Endothelial cell (in vitro differentiated cells): ENCODE measurements at regions not wholly inside any gene's neighbourhood (a gene's known extent, or its start where the extent isn't known, plus 50 kb on each side); places are given as distances from the start of the nearest gene placed in this dataset.

ENCODE experiments used
- DNase-seq: peaks from one replicate; pipeline ENCODE4 v3.0.0; 2021; ENCODE audit warnings: low spot score
- H3K27ac Mint-ChIP-seq: one replicate; pipeline ENCODE4 v1.8.0; 2021; ENCODE audit warnings: mixed read lengths, inconsistent platforms; ENCODE audit not compliant: unreplicated experiment
- H3K27me3 Mint-ChIP-seq: one replicate; pipeline ENCODE4 v1.8.0; 2021; ENCODE audit warnings: mild to moderate bottlenecking, moderate library complexity, mixed read lengths, inconsistent platforms; ENCODE audit not compliant: unreplicated experiment
- H3K36me3 Mint-ChIP-seq: one replicate; pipeline ENCODE4 v1.8.0; 2021; ENCODE audit warnings: mild to moderate bottlenecking, low read depth, mixed read lengths, inconsistent platforms; ENCODE audit not compliant: unreplicated experiment
- H3K4me1 Mint-ChIP-seq: one replicate; pipeline ENCODE4 v1.8.0; 2021; ENCODE audit warnings: mild to moderate bottlenecking, mixed read lengths, inconsistent platforms; ENCODE audit not compliant: unreplicated experiment
- H3K4me3 Mint-ChIP-seq: one replicate; pipeline ENCODE4 v1.8.0; 2021; ENCODE audit warnings: mild to moderate bottlenecking, mixed read lengths, inconsistent platforms; ENCODE audit not compliant: unreplicated experiment
- H3K9me3 Mint-ChIP-seq: one replicate; pipeline ENCODE4 v1.8.0; 2021; ENCODE audit warnings: mixed read lengths, inconsistent platforms; ENCODE audit not compliant: unreplicated experiment
- TF ChIP-seq, protein P1 (sequence below): fragments of 200-600 bp; sonication (generic); IDR thresholded peaks from one replicate; pipeline ENCODE4 v1.5.0; 2021; ENCODE audit warnings: antibody characterized with exemption; ENCODE audit not compliant: unreplicated experiment

DNA sequence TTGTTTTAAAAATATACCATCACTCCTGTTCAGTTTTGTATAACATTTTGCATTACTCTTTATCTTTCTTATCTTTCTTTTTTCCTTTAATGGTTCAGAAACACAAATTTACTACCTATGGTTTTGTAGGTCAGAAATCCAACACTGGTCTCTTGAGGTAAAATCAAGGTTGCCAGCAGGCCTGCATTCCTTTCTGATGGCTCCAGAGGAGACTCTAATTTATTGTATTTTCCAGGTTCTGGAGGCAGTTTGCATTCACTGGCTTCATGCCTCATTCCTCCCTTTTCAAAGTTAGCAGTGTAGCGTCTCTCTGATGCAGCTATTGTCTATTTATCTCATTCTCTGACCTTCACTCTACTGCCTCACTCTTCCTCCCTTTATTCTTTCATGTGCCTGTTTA is 767.4 kb downstream of the SLITRK6 start:
- H3K9me3 Mint-ChIP-seq, result no peaks in the 10 kb centered on the region
- H3K4me3 Mint-ChIP-seq, result no peak overlapping the region
- peaks cover 7% of the 10 kb centered on the region for H3K36me3 Mint-ChIP-seq
- TF ChIP-seq, protein P1, sequence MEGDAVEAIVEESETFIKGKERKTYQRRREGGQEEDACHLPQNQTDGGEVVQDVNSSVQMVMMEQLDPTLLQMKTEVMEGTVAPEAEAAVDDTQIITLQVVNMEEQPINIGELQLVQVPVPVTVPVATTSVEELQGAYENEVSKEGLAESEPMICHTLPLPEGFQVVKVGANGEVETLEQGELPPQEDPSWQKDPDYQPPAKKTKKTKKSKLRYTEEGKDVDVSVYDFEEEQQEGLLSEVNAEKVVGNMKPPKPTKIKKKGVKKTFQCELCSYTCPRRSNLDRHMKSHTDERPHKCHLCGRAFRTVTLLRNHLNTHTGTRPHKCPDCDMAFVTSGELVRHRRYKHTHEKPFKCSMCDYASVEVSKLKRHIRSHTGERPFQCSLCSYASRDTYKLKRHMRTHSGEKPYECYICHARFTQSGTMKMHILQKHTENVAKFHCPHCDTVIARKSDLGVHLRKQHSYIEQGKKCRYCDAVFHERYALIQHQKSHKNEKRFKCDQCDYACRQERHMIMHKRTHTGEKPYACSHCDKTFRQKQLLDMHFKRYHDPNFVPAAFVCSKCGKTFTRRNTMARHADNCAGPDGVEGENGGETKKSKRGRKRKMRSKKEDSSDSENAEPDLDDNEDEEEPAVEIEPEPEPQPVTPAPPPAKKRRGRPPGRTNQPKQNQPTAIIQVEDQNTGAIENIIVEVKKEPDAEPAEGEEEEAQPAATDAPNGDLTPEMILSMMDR, result no peak
- no peaks in the 10 kb centered on the region for H3K27me3 Mint-ChIP-seq
- DNase-seq, result no peak
- peaks cover 4% of the 10 kb centered on the region for H3K4me1 Mint-ChIP-seq
- no peak overlapping the region for H3K27ac Mint-ChIP-seq

DNA sequence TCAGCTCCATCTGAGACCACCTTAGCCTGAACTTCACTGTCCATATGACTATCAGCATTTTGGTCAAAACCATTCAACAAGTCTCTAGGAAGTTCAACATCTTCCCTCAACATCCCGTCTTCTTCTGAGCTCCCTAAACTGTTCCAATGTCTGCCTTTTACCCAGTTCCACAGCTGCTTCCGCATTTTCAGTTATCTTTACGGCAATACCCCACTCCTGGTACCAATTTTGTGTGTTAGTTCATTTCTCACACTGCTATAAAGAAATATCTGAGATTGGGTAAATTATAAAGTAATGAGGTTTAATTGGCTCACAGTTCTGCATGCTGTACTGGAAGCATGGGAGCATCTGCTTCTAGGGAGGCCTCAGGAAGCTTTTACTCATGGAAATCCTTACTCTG is 771.2 kb downstream of the SLITRK6 start:
- H3K4me3 Mint-ChIP-seq, result no peak overlapping the region
- TF ChIP-seq, protein P1, result no peak
- H3K4me1 Mint-ChIP-seq, result no peaks in the 10 kb centered on the region
- peaks cover 11% of the 10 kb centered on the region for H3K36me3 Mint-ChIP-seq
- no peak overlapping the region for H3K27ac Mint-ChIP-seq
- no peaks in the 10 kb centered on the region for H3K9me3 Mint-ChIP-seq
- no peak for DNase-seq
- H3K27me3 Mint-ChIP-seq, result no peaks in the 10 kb centered on the region

DNA sequence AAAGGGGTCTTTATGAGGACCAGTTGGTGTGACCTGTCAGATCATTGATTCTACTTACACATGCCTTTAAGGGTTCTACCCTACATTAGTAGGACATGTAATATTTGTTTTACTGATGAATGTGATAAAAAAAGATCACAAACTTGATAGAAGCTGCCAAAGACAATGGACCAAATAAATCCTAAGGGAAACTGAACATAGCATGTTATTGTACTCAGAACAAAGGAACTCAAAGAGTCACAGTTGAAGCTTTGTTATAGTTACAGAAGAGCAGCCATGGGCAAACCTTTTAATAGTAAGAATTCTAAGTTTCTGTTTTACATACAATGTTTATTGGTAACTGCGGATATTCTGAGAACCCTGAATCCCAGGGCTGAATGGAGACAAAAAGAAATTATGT is 780.1 kb downstream of the SLITRK6 start:
- no peak overlapping the region for H3K4me3 Mint-ChIP-seq
- no peak for DNase-seq
- peaks cover 1% of the 10 kb centered on the region for H3K36me3 Mint-ChIP-seq
- H3K9me3 Mint-ChIP-seq, result no peaks in the 10 kb centered on the region
- H3K4me1 Mint-ChIP-seq, result no peaks in the 10 kb centered on the region
- H3K27ac Mint-ChIP-seq, result no peak overlapping the region
- no peaks in the 10 kb centered on the region for H3K27me3 Mint-ChIP-seq
- TF ChIP-seq, protein P1, result no peak

DNA sequence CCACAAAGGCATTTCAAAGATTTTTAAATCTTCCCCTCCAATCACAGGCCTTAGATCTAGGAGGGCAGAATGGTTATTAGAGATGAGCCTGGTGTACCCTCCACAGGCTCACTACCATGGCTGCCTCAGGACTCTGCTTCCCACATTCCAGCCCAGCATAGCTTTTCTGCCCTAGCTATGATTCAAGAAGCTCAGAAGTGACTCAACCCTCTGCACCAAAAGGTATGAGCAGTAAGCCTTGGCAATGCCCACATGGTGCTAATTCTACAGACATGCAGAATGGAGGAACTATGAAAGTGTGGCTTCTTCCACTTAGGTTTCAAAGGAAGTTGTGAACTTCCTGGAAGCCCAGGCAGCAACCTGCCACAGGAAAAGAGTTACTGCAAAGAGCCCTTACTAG is 786.2 kb downstream of the SLITRK6 start:
- Mint-ChIP-seq H3K27me3 (no peaks in the 10 kb centered on the region), H3K36me3 (peaks cover 2% of the 10 kb centered on the region), H3K4me1 (no peaks in the 10 kb centered on the region), H3K27ac (no peak overlapping the region), H3K9me3 (no peaks in the 10 kb centered on the region), H3K4me3 (no peak overlapping the region)
- TF ChIP-seq, protein P1, result no peak
- no peak for DNase-seq

DNA sequence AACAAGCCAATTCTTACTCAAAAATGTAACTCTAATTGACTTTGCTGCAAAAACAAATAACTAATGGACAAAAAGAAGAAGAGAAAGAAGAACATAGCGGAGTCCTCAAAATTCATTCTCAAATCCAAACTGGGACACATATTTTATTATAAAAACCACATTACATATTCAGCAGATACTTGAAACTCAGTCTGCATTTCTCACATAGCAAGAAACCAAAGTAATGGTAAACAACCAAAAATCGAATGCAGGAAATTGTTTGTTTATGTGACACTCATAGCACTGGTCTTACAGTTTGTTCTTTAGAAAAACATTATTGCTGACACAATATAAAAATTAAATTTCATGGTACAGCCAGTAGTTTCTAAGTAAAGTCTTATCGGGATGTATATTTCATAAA is 789.8 kb downstream of the SLITRK6 start:
- Mint-ChIP-seq H3K4me1 (no peaks in the 10 kb centered on the region), H3K9me3 (no peaks in the 10 kb centered on the region), H3K36me3 (peaks cover 2% of the 10 kb centered on the region), H3K27ac (no peak overlapping the region), H3K4me3 (no peak overlapping the region), H3K27me3 (no peaks in the 10 kb centered on the region)
- no peak for DNase-seq
- TF ChIP-seq, protein P1, result no peak
